GM18858 (cell line): ENCODE measurements at regions not wholly inside any gene's neighbourhood (a gene's known extent, or its start where the extent isn't known, plus 50 kb on each side); places are given as distances from the start of the nearest gene placed in this dataset.

ENCODE experiments used
- ATAC-seq: cut with Tn5 transposase; IDR thresholded peaks from one replicate; pipeline ENCODE4 v1.9.1; 2021; ENCODE audit not compliant: unreplicated experiment

- no peak for ATAC-seq
Measured at GRCh38 chr4:36921476-36922216, 322.9 kb upstream of the NWD2 start.

- no peak for ATAC-seq
Measured at GRCh38 chr4:36930562-36931111, 313.9 kb upstream of the NWD2 start.

GRCh38 chr4:36944232-36944631 lies 300.3 kb upstream of the NWD2 start:
- ATAC-seq: no peak

- no peak for ATAC-seq
Measured at GRCh38 chr4:36961420-36961819, 283.1 kb upstream of the NWD2 start.

- no peak for ATAC-seq
Measured at GRCh38 chr4:36966756-36967460, 277.6 kb upstream of the NWD2 start.

GRCh38 chr4:36979533-36979932 lies 265.0 kb upstream of the NWD2 start:
- no peak for ATAC-seq

GRCh38 chr4:36990128-36990872 lies 254.2 kb upstream of the NWD2 start:
- ATAC-seq: peak; percentile 86

- peak; percentile 57 for ATAC-seq
Measured at GRCh38 chr4:36997727-36998126, 246.8 kb upstream of the NWD2 start.

- ATAC-seq: no peak
Measured at GRCh38 chr4:37000281-37000680, 244.3 kb upstream of the NWD2 start.

- ATAC-seq: no peak
Measured at GRCh38 chr4:37001688-37002436, 242.7 kb upstream of the NWD2 start.

GRCh38 chr4:37002625-37003024 lies 241.9 kb upstream of the NWD2 start:
- no peak for ATAC-seq

- no peak for ATAC-seq
Measured at GRCh38 chr4:37008199-37008598, 236.3 kb upstream of the NWD2 start.

GRCh38 chr4:37014584-37014983 lies 230.0 kb upstream of the NWD2 start:
- no peak for ATAC-seq

GRCh38 chr4:37015391-37015790 lies 229.2 kb upstream of the NWD2 start:
- no peak for ATAC-seq

GRCh38 chr4:37023504-37023903 lies 221.0 kb upstream of the NWD2 start:
- no peak for ATAC-seq

- ATAC-seq: no peak
Measured at GRCh38 chr4:37023996-37024395, 220.5 kb upstream of the NWD2 start.

- ATAC-seq: no peak
Measured at GRCh38 chr4:37040816-37041215, 203.7 kb upstream of the NWD2 start.

GRCh38 chr4:37043342-37043741 lies 201.2 kb upstream of the NWD2 start:
- ATAC-seq: peak; percentile 61

- no peak for ATAC-seq
Measured at GRCh38 chr4:37051111-37051510, 193.4 kb upstream of the NWD2 start.

GRCh38 chr4:37051866-37052265 lies 192.7 kb upstream of the NWD2 start:
- ATAC-seq: no peak

- no peak for ATAC-seq
Measured at GRCh38 chr4:37054531-37055077, 189.9 kb upstream of the NWD2 start.
